ENCODE measurements at regions not wholly inside any gene's neighbourhood (a gene's known extent, or its start where the extent isn't known, plus 50 kb on each side); places are given as distances from the start of the nearest gene placed in this dataset.
"Not testable (repeated sequence)": the region's sequence is repeated elsewhere in the genome, so short reads cannot be mapped to it uniquely, and the experiment has no call there.

- ATAC-seq: no peak
- Histone ChIP-seq H3K36me3 (no peaks in the 10 kb centered on the region), H3K9me3 (no peaks in the 10 kb centered on the region), H3K27ac (no peak overlapping the region), H3K27me3 (no peaks in the 10 kb centered on the region), H3K4me3 (no peak overlapping the region), H3K4me1 (no peaks in the 10 kb centered on the region)
- no peak for DNase-seq
- in situ Hi-C loops (cut with MboI; ENCODE audit: low sequenced_read_pairs in 4 of 4): no loop called here
- TF ChIP-seq CTCF (IDR thresholded peaks at IDR 0.05 in 4 of 5, conservative IDR thresholded peaks at IDR 0.05 in 1 of 5): no peak
- TF ChIP-seq POLR2A (IDR thresholded peaks at IDR 0.05): no peak
- intact Hi-C loops (cut with DNase I; ENCODE audit: low total_unique reads): no loop called here
Measured at GRCh38 chr17:14579716-14580115, 278.8 kb downstream of the HS3ST3B1 start.

GRCh38 chr17:14575471-14575953, 274.6 kb downstream of the HS3ST3B1 start:
- Histone ChIP-seq H3K4me1 (no peaks in the 10 kb centered on the region), H3K27ac (no peak overlapping the region), H3K4me3 (no peak overlapping the region), H3K9me3 (no peaks in the 10 kb centered on the region), H3K27me3 (no peaks in the 10 kb centered on the region), H3K36me3 (no peaks in the 10 kb centered on the region)
- TF ChIP-seq POLR2A (IDR thresholded peaks at IDR 0.05) (no peak), CTCF (IDR thresholded peaks at IDR 0.05 in 4 of 5, conservative IDR thresholded peaks at IDR 0.05 in 1 of 5) (no peak)
- ATAC-seq (no peak), DNase-seq (no peak)
- in situ Hi-C loops (cut with MboI; ENCODE audit: low sequenced_read_pairs in 4 of 4) (no loop called here), intact Hi-C loops (cut with DNase I; ENCODE audit: low total_unique reads) (no loop called here)

DNA sequence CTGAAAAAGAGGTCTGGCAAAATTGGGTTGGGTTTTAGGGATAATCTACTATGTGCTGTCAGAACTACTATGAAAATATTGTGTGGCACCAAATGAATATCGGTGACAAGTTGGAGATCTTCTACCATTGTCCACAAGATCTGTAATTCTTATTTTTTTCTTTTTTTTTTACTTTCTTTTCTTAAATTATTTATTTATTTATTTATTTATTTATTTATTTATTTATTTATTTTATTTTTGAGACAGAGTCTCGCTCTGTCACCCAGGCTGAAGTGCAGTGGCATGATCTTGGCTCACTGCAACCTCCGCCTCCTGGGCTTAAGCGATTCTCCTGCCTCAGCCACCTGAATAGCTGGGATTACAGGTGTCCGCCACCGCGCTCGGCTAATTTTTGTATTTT, 259.4 kb downstream of the HS3ST3B1 start:
- H3K4me3 ChIP-seq; DNase-seq; intact Hi-C loops (cut with DNase I; ENCODE audit: low total_unique reads); H3K9me3 ChIP-seq; H3K36me3 ChIP-seq; H3K27me3 ChIP-seq; H3K27ac ChIP-seq; in situ Hi-C loops (cut with MboI; ENCODE audit: low sequenced_read_pairs in 4 of 4); ATAC-seq; H3K4me1 ChIP-seq: not testable (repeated sequence)

- TF ChIP-seq CTCF (IDR thresholded peaks at IDR 0.05 in 4 of 5, conservative IDR thresholded peaks at IDR 0.05 in 1 of 5): no peak
- no peak for TF ChIP-seq POLR2A (IDR thresholded peaks at IDR 0.05)
- no peak for DNase-seq
- Histone ChIP-seq H3K36me3 (no peaks in the 10 kb centered on the region), H3K27me3 (no peaks in the 10 kb centered on the region), H3K27ac (no peak overlapping the region), H3K4me1 (no peaks in the 10 kb centered on the region), H3K9me3 (no peaks in the 10 kb centered on the region), H3K4me3 (no peak overlapping the region)
- in situ Hi-C loops (cut with MboI; ENCODE audit: low sequenced_read_pairs in 4 of 4): no loop called here
- intact Hi-C loops (cut with DNase I; ENCODE audit: low total_unique reads): no loop called here
- no peak for ATAC-seq
Measured at GRCh38 chr17:14559264-14560119, 258.6 kb downstream of the HS3ST3B1 start.

GRCh38 chr17:14557480-14557879, 256.6 kb downstream of the HS3ST3B1 start:
- intact Hi-C loops (cut with DNase I; ENCODE audit: low total_unique reads): no loop called here
- no peaks in the 10 kb centered on the region for H3K9me3 ChIP-seq
- TF ChIP-seq CTCF (IDR thresholded peaks at IDR 0.05 in 4 of 5, conservative IDR thresholded peaks at IDR 0.05 in 1 of 5): no peak
- no peak for TF ChIP-seq POLR2A (IDR thresholded peaks at IDR 0.05)
- H3K27me3 ChIP-seq: no peaks in the 10 kb centered on the region
- no peak overlapping the region for H3K27ac ChIP-seq
- no peaks in the 10 kb centered on the region for H3K4me1 ChIP-seq
- no peaks in the 10 kb centered on the region for H3K36me3 ChIP-seq
- no peak overlapping the region for H3K4me3 ChIP-seq
- DNase-seq (no peak), ATAC-seq (no peak)
- in situ Hi-C loops (cut with MboI; ENCODE audit: low sequenced_read_pairs in 4 of 4): no loop called here

All from gastrocnemius medialis (tissue), 4 donors.